WTC11 (cell line): ENCODE measurements at regions not wholly inside any gene's neighbourhood (a gene's known extent, or its start where the extent isn't known, plus 50 kb on each side); places are given as distances from the start of the nearest gene placed in this dataset.

Experiments used
- NR1H2 ChIP-seq: sonication (generic); formaldehyde crosslinking; IDR thresholded peaks from 2 replicates; pipeline ENCODE4 v1.9.0; 2021; ENCODE audit warnings: mild to moderate bottlenecking, moderate library complexity, missing genetic modification reagents
- TF ChIP-seq, protein P1 (sequence below): fragments of 200-600 bp; IDR thresholded peaks from 2 replicates; pipeline ENCODE4 v1.8.0; 2022; ENCODE audit warnings: antibody characterized with exemption
- TF ChIP-seq, protein P2 (sequence below): sonication (generic); formaldehyde crosslinking; IDR thresholded peaks from 2 replicates; pipeline ENCODE4 v1.8.1; 2022; ENCODE audit warnings: low read depth, mild to moderate bottlenecking, moderate library complexity, missing genetic modification reagents, borderline replicate concordance
- TF ChIP-seq, protein P3 (sequence below): sonication (generic); formaldehyde crosslinking; IDR thresholded peaks from 2 replicates; pipeline ENCODE4 v1.8.1; 2023; ENCODE audit warnings: mild to moderate bottlenecking, missing genetic modification reagents, moderate library complexity

GRCh38 chr1:34405266-34405959 lies 228.7 kb downstream of the C1orf94 start:
- TF ChIP-seq NR1H2, result no peak
- TF ChIP-seq, protein P1, sequence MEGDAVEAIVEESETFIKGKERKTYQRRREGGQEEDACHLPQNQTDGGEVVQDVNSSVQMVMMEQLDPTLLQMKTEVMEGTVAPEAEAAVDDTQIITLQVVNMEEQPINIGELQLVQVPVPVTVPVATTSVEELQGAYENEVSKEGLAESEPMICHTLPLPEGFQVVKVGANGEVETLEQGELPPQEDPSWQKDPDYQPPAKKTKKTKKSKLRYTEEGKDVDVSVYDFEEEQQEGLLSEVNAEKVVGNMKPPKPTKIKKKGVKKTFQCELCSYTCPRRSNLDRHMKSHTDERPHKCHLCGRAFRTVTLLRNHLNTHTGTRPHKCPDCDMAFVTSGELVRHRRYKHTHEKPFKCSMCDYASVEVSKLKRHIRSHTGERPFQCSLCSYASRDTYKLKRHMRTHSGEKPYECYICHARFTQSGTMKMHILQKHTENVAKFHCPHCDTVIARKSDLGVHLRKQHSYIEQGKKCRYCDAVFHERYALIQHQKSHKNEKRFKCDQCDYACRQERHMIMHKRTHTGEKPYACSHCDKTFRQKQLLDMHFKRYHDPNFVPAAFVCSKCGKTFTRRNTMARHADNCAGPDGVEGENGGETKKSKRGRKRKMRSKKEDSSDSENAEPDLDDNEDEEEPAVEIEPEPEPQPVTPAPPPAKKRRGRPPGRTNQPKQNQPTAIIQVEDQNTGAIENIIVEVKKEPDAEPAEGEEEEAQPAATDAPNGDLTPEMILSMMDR, result no peak
- TF ChIP-seq, protein P2, sequence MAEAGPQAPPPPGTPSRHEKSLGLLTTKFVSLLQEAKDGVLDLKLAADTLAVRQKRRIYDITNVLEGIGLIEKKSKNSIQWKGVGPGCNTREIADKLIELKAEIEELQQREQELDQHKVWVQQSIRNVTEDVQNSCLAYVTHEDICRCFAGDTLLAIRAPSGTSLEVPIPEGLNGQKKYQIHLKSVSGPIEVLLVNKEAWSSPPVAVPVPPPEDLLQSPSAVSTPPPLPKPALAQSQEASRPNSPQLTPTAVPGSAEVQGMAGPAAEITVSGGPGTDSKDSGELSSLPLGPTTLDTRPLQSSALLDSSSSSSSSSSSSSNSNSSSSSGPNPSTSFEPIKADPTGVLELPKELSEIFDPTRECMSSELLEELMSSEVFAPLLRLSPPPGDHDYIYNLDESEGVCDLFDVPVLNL, result no peak
- TF ChIP-seq, protein P3, sequence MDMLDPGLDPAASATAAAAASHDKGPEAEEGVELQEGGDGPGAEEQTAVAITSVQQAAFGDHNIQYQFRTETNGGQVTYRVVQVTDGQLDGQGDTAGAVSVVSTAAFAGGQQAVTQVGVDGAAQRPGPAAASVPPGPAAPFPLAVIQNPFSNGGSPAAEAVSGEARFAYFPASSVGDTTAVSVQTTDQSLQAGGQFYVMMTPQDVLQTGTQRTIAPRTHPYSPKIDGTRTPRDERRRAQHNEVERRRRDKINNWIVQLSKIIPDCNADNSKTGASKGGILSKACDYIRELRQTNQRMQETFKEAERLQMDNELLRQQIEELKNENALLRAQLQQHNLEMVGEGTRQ (CRISPR knock-in tag), result no peak
